ENCODE measurements at regions not wholly inside any gene's neighbourhood (a gene's known extent, or its start where the extent isn't known, plus 50 kb on each side); places are given as distances from the start of the nearest gene placed in this dataset.

DNA sequence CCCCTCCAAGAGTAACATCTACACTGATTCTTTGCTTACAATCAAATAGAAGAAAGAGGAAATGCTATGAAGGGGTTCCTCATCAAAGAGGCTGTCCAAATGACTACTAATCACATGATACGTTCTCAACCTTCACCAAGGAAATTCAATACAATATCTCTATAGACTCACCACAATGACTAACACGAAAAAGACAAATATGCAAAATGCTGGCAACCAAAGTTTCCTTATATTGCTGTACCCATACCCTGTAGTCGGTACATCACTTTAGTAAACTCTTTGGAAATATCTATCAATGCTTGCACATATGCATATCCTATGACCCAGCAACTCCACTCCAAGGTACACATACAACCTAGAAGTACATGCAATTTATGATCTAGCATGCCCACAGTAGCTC lies 1296.6 kb downstream of the AACS start:
- DNase-seq (ENCODE audit: low read depth in 2 of 2): no peak

- DNase-seq (ENCODE audit: low read depth in 2 of 2): no peak
Observed at GRCh38 chr12:126362493-126362892, 1297.3 kb downstream of the AACS start.

DNA sequence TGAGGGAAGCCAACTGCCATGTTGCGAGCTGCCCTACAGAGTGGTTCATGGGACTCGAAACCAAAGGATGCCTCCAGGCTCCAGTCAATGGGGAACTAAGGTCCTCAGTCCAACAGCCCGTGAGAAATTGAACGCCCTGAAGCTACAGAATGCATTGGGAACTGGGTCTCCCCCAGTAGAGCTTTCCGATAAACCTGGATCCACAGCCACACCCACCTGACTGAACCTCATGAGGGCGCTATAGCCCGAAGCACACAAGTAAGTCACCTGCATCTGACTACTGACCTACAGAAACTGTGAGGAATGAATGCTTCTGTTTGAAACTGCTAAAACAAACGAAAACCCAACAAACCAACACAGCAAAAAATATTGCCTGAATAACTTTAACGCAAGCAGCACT lies 1297.7 kb downstream of the AACS start:
- no peak for DNase-seq (ENCODE audit: low read depth in 2 of 2)

DNA sequence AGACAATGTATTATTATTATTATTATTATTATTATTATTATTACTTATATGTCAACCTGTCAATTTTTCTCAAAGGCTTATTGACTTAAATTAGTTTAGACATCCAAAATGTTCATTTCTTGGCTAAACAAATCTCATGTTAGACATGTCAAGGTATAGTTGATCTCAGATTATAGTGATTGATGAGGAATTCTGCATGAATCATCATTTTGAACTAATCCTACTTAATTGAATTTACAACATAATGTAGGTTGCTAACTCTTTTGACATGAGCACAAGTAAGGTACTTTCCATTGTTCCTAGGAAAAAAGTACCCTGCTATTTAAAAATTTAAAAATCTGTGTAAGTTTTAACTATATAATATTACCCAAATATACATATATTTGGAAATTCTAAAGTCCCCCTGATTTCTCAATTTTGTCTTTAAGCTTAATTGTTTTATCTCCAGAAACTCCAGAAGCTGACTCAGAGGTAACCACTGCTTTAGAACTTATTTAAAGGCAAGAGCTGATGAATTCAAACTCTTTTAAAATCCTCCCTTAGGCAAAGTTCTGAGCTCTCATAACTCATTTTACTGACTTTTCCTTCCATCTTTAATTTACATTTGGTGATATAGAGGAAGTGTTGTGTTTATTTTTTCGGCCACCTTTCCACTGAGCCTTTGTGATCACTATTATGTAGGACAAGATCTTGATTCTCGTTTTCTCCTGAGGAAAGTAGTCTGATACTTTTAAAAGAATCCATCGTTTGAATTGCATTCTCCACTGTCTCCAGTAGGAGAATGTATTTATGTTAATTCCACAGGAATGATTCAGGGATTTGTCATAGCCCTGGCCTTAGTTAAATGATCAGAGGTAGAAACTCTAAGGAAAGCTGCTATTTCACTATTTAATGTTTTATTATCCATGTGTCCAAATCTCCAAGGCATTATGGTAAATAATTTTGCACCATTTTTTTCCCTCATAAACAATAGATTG lies 1304.5 kb downstream of the AACS start:
- DNase-seq (ENCODE audit: low read depth in 2 of 2): no peak

DNA sequence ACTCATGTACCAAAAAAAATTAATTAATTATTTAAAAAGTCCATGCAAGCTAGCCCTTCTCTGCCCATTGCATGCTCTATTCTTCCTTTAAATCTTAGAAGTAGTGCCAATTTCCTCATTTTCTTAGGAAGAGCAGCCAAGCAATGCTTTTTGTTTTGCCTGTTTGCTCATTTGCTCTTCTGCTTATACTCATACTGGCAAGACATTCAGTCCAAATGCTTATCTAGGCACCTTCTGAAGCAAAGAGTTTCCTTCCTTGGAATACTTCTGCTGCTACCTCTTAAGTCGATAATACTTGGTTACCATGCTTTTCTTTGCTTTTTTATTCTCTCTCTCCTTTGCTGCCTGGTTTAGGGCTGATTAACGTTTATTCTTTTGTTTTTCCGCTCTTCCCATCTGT lies 1318.3 kb downstream of the AACS start:
- no peak for DNase-seq (ENCODE audit: low read depth in 2 of 2)

DNA sequence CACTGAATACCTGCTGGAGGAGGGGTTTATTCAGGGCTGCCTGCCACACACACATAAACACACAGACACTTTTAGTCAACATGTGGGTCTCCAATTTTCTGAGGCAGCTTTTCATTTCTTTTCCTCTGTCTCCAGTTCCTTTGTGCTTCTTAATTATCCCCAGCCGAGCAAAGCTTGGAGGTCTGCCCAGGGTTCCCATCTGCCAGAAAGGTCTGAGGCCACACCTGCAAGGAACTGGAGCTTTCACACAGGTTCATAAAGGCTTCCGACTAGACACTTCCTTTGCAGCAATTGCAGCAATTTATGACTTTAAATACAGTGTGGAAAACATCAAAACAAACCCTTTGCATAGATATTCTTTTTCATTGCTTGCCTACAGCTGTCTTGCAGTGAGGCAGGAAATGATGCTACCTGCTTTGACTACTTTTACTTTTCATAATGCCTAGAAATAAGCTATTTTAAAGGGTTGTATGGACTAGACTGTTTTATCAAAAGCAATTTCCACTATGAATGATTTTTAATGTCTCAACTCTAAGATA lies 1318.9 kb downstream of the AACS start:
- DNase-seq (ENCODE audit: low read depth in 2 of 2): no peak

- no peak for DNase-seq (ENCODE audit: low read depth in 2 of 2)
Observed at GRCh38 chr12:126385785-126386184, 1320.5 kb downstream of the AACS start.

DNA sequence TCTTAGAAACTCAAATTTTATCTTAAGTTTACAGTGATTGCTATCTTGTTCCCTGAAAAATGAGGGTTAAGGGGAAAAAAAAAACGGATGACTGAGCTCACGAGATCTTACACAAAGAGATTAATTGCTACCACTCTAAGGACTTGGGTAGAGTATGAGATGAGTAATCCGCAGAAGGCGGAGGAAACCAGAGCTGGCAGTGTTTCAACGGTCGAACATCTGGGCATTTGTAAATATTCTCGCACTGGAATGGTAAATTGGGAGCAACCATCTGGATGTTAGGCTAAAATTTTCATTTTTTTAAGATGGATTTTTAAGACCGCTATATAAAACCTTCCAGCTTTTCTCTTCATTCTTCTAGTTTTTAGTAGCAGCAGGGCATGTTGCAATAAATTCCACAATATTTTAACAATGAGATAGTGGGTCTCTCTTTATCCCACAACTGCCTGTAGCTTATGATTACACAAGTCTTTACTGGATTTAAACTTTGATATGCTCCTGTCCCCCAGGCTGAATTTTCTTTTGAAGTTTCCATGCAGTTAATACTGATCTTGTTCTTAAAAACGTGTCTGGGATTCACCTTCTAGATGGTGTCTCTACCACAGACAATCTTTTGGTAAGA lies 1324.1 kb downstream of the AACS start:
- no peak for DNase-seq (ENCODE audit: low read depth in 2 of 2)

DNA sequence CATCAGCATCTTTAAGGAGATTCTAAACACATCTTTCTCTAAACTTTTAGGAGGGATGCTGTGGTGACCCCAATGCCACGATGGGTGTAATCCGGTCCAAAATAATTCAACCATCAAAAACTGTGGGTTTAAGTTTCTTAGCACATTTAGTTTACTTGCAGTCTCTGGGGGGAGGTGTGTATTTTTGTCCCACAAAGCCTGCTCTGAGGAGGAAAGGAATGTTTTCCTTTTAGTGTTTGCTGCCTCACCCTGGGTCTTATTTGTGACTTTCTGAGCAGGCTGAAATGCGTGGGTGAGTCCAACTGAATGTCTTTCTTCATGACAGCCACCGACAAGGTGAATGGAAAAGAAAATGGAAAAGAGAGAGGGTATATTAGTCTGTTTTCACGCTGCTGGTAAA lies 1324.7 kb downstream of the AACS start:
- no peak for DNase-seq (ENCODE audit: low read depth in 2 of 2)

- no peak for DNase-seq (ENCODE audit: low read depth in 2 of 2)
Observed at GRCh38 chr12:126390969-126391566, 1325.8 kb downstream of the AACS start.

- DNase-seq (ENCODE audit: low read depth in 2 of 2): no peak
Observed at GRCh38 chr12:126396536-126396935, 1331.3 kb downstream of the AACS start.

GRCh38 chr12:126397071-126397581 lies 1331.9 kb downstream of the AACS start:
- DNase-seq (ENCODE audit: low read depth in 2 of 2): no peak

- no peak for DNase-seq (ENCODE audit: low read depth in 2 of 2)
Observed at GRCh38 chr12:126397660-126398059, 1332.4 kb downstream of the AACS start.

DNA sequence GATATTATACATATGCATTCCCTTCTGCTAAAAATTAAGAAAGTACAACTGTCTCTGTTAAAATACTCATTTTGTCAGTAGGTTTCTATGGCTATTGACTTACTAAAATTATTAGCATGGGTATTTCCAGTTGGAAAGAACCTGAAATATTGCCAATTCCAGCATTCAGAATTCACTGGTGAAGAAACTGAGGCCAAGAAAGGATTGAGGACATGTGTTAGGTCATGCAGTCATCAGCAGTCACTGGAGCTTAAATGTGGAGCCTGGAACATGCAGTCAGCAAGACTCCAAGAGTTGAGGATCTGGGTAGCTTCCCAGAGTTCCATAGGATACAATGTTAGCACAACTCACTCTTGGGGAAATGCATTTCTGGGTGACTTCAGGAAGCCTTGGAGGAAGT lies 1335.6 kb downstream of the AACS start:
- DNase-seq (ENCODE audit: low read depth in 2 of 2): no peak

DNA sequence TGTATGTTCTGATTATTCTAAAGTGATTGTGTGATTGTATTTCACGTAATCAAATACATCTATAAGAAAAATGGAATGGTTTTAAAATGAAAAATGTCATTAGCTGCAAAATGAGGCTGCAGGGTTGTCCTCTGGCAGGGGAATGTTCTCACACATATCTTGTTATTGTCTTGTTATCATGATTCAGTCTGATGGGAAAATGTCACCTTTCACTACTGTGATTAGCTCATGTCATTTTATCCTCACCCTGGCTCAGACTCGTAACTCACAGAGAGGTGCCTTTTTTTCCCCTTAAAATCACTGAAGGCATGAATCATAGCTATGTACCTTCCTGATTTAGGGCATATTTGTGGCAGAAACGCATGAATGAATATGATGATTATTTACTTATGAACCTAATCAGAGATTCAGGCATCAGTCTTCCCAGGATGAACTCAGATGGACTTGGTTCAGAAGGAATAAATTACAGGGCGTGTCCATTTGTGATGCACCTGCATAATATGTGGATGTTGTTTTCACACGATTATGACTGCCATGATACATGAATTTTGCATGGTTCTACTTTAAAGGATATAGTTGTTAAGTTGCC lies 1339.2 kb downstream of the AACS start:
- no peak for DNase-seq (ENCODE audit: low read depth in 2 of 2)

GRCh38 chr12:126418400-126418799 lies 1353.2 kb downstream of the AACS start:
- DNase-seq (ENCODE audit: low read depth in 2 of 2): no peak

- DNase-seq (ENCODE audit: low read depth in 2 of 2): no peak
Observed at GRCh38 chr12:126419131-126419530, 1353.9 kb downstream of the AACS start.

GRCh38 chr12:126424696-126425095 lies 1359.5 kb downstream of the AACS start:
- no peak for DNase-seq (ENCODE audit: low read depth in 2 of 2)

DNA sequence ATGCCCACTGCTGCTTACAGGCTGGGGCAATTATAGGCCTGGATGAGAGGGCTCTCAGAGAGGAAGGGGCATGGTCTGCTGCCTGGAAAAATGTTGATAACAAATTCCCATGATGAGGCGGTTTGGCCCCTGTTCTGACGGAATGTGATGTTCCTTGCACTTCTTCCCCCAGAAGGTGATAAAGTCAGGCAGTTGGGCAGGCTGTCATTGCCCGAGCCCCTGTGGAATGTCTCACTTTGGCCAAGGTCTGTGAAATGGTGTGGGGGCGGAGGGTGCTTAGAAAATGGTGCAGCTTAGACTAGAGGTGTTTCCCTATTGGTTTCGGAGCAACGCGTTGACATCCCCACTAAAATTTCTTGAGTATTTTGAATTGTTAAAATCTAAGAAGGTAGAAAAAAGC lies 1360.0 kb downstream of the AACS start:
- no peak for DNase-seq (ENCODE audit: low read depth in 2 of 2)

GRCh38 chr12:126428769-126429168 lies 1363.5 kb downstream of the AACS start:
- DNase-seq (ENCODE audit: low read depth in 2 of 2): no peak

DNA sequence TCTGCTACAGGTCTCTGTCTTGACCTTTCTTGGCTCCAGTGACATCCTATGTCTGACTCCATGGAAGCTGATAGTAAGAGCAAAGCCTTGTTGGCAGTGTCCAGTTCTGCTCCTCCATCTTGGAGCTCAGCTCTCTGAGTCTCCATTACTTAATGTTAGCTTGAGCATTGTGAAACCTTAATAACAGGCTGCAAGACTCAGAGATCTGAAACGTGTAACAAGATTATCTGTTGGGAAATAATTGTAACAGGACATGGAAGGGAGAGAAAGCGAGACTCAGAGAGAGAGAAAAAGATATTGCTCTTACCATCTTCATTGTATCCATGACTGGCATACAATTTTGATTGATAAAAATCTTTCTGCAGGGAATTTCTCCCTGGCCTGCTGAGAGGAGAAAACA lies 1365.7 kb downstream of the AACS start:
- DNase-seq (ENCODE audit: low read depth in 2 of 2): no peak

GRCh38 chr12:126431767-126432166 lies 1366.5 kb downstream of the AACS start:
- no peak for DNase-seq (ENCODE audit: low read depth in 2 of 2)
